ENCODE measurements at regions not wholly inside any gene's neighbourhood (a gene's known extent, or its start where the extent isn't known, plus 50 kb on each side); places are given as distances from the start of the nearest gene placed in this dataset.

- no peak for TF ChIP-seq EZH2phosphoT487 (IDR thresholded peaks at IDR 0.05; ENCODE audit: insufficient read depth, low read depth)
- no peak for TF ChIP-seq EZH2 (IDR thresholded peaks at IDR 0.05; ENCODE audit: insufficient read depth, poor library complexity, severe bottlenecking)
- WGBS, 2 experiments (ENCODE audit: low coverage in 1 of 2, low lambda C conversion rate in 2 of 2, missing lambda C conversion rate in 2 of 2), result 72 to 73% methylated on average over 13 of the region's 13 CpGs
- H3K9me3 ChIP-seq (ENCODE audit: low read depth), result no peaks in the 10 kb centered on the region
These were observed 65.8 kb upstream of the PWP1 start for GRCh38 chr12:107619831-107620230.

GRCh38 chr12:107622001-107622400 lies 63.6 kb upstream of the PWP1 start:
- 51 to 63% methylated on average over 8 of the region's 8 CpGs for WGBS, 2 experiments (ENCODE audit: low coverage in 1 of 2, low lambda C conversion rate in 2 of 2, missing lambda C conversion rate in 2 of 2)
- Histone ChIP-seq H3K36me3 (ENCODE audit: low read depth) (no peaks in the 10 kb centered on the region), H3K4me3 (no peak overlapping the region), H3K27me3 (replicated peaks; ENCODE audit: insufficient read depth) (no peaks in the 10 kb centered on the region), H3K9ac (no peak overlapping the region), H2AFZ (no peak overlapping the region), H3K4me2 (ENCODE audit: unreplicated experiment) (no peak overlapping the region), H3K9me2 (ENCODE audit: insufficient read depth) (no peaks in the 10 kb centered on the region), H3K9me3 (ENCODE audit: low read depth) (no peaks in the 10 kb centered on the region), H3F3A (ENCODE audit: insufficient read depth) (no peaks in the 10 kb centered on the region), H3K4me1 (ENCODE audit: insufficient read depth) (no peaks in the 10 kb centered on the region), H3K27ac (no peak overlapping the region), H4K20me1 (ENCODE audit: insufficient read depth) (no peaks in the 10 kb centered on the region), H3K79me2 (ENCODE audit: insufficient read depth) (no peaks in the 10 kb centered on the region)
- in situ Hi-C loops (cut with MboI), result no loop called here
- peak; percentile 22 for DNase-seq
- no peak for TF ChIP-seq EZH2 (IDR thresholded peaks at IDR 0.05; ENCODE audit: insufficient read depth, poor library complexity, severe bottlenecking)
- TF ChIP-seq EZH2phosphoT487 (IDR thresholded peaks at IDR 0.05; ENCODE audit: insufficient read depth, low read depth), result no peak

More at GRCh38 chr12:107619831-107620230, 65.8 kb upstream of the PWP1 start:
- Histone ChIP-seq H3K9me2 (ENCODE audit: insufficient read depth) (no peaks in the 10 kb centered on the region), H3K36me3 (ENCODE audit: low read depth) (no peaks in the 10 kb centered on the region), H3F3A (ENCODE audit: insufficient read depth) (no peaks in the 10 kb centered on the region), H3K4me1 (ENCODE audit: insufficient read depth) (no peaks in the 10 kb centered on the region), H3K27me3 (replicated peaks; ENCODE audit: insufficient read depth) (no peaks in the 10 kb centered on the region), H3K4me3 (no peak overlapping the region), H3K27ac (no peak overlapping the region), H2AFZ (no peak overlapping the region), H3K9ac (no peak overlapping the region), H3K4me2 (ENCODE audit: unreplicated experiment) (no peak overlapping the region), H3K79me2 (ENCODE audit: insufficient read depth) (no peaks in the 10 kb centered on the region), H4K20me1 (ENCODE audit: insufficient read depth) (no peaks in the 10 kb centered on the region)
- in situ Hi-C loops (cut with MboI), result no loop called here
- no peak for DNase-seq

GRCh38 chr12:107624493-107624892 lies 61.1 kb upstream of the PWP1 start:
- Histone ChIP-seq H3K9ac (no peak overlapping the region), H2AFZ (no peak overlapping the region), H3K9me2 (ENCODE audit: insufficient read depth) (no peaks in the 10 kb centered on the region), H3K4me1 (ENCODE audit: insufficient read depth) (no peaks in the 10 kb centered on the region), H3K27me3 (replicated peaks; ENCODE audit: insufficient read depth) (no peaks in the 10 kb centered on the region), H3K79me2 (ENCODE audit: insufficient read depth) (no peaks in the 10 kb centered on the region), H4K20me1 (ENCODE audit: insufficient read depth) (no peaks in the 10 kb centered on the region), H3F3A (ENCODE audit: insufficient read depth) (no peaks in the 10 kb centered on the region), H3K4me2 (ENCODE audit: unreplicated experiment) (no peak overlapping the region), H3K27ac (no peak overlapping the region), H3K9me3 (ENCODE audit: low read depth) (no peaks in the 10 kb centered on the region), H3K4me3 (no peak overlapping the region), H3K36me3 (ENCODE audit: low read depth) (no peaks in the 10 kb centered on the region)
- TF ChIP-seq EZH2 (IDR thresholded peaks at IDR 0.05; ENCODE audit: insufficient read depth, poor library complexity, severe bottlenecking), result no peak
- TF ChIP-seq EZH2phosphoT487 (IDR thresholded peaks at IDR 0.05; ENCODE audit: insufficient read depth, low read depth), result no peak
- in situ Hi-C loops (cut with MboI), result no loop called here
- no peak for DNase-seq
- 90 to 94% methylated on average over 4 of the region's 4 CpGs for WGBS, 2 experiments (ENCODE audit: low coverage in 1 of 2, low lambda C conversion rate in 2 of 2, missing lambda C conversion rate in 2 of 2)

- H3K79me2 ChIP-seq (ENCODE audit: insufficient read depth), result no peaks in the 10 kb centered on the region
- H3K4me3 ChIP-seq, result no peak overlapping the region
- no peaks in the 10 kb centered on the region for H3K9me2 ChIP-seq (ENCODE audit: insufficient read depth)
- H3K9me3 ChIP-seq (ENCODE audit: low read depth), result no peaks in the 10 kb centered on the region
- H3F3A ChIP-seq (ENCODE audit: insufficient read depth), result no peaks in the 10 kb centered on the region
- H3K4me1 ChIP-seq (ENCODE audit: insufficient read depth), result no peaks in the 10 kb centered on the region
- H4K20me1 ChIP-seq (ENCODE audit: insufficient read depth), result no peaks in the 10 kb centered on the region
- TF ChIP-seq EZH2phosphoT487 (IDR thresholded peaks at IDR 0.05; ENCODE audit: insufficient read depth, low read depth) (no peak), EZH2 (IDR thresholded peaks at IDR 0.05; ENCODE audit: insufficient read depth, poor library complexity, severe bottlenecking) (no peak)
- in situ Hi-C loops (cut with MboI), result no loop called here
- no peaks in the 10 kb centered on the region for H3K36me3 ChIP-seq (ENCODE audit: low read depth)
- DNase-seq, result no peak
- 78 to 87% methylated on average over 3 of the region's 3 CpGs for WGBS, 2 experiments (ENCODE audit: low coverage in 1 of 2, low lambda C conversion rate in 2 of 2, missing lambda C conversion rate in 2 of 2)
- H3K27ac ChIP-seq, result no peak overlapping the region
- H3K4me2 ChIP-seq (ENCODE audit: unreplicated experiment), result no peak overlapping the region
- H3K9ac ChIP-seq, result no peak overlapping the region
- no peak overlapping the region for H2AFZ ChIP-seq
- H3K27me3 ChIP-seq (replicated peaks; ENCODE audit: insufficient read depth), result no peaks in the 10 kb centered on the region
These were observed 53.9 kb upstream of the PWP1 start for GRCh38 chr12:107631715-107632114.

GRCh38 chr12:107632246-107632645 lies 53.4 kb upstream of the PWP1 start:
- H3F3A ChIP-seq (ENCODE audit: insufficient read depth), result no peaks in the 10 kb centered on the region
- no peak overlapping the region for H3K27ac ChIP-seq
- no peak overlapping the region for H3K9ac ChIP-seq
- H3K9me3 ChIP-seq (ENCODE audit: low read depth), result no peaks in the 10 kb centered on the region
- H3K4me1 ChIP-seq (ENCODE audit: insufficient read depth), result no peaks in the 10 kb centered on the region
- no peaks in the 10 kb centered on the region for H3K9me2 ChIP-seq (ENCODE audit: insufficient read depth)
- no peak overlapping the region for H3K4me2 ChIP-seq (ENCODE audit: unreplicated experiment)
- no peaks in the 10 kb centered on the region for H3K79me2 ChIP-seq (ENCODE audit: insufficient read depth)
- no peaks in the 10 kb centered on the region for H3K27me3 ChIP-seq (replicated peaks; ENCODE audit: insufficient read depth)
- 78 to 81% methylated on average over 5 of the region's 5 CpGs for WGBS, 2 experiments (ENCODE audit: low coverage in 1 of 2, low lambda C conversion rate in 2 of 2, missing lambda C conversion rate in 2 of 2)
- H4K20me1 ChIP-seq (ENCODE audit: insufficient read depth), result no peaks in the 10 kb centered on the region
- H2AFZ ChIP-seq, result no peak overlapping the region
- in situ Hi-C loops (cut with MboI), result no loop called here
- DNase-seq, result no peak
- H3K4me3 ChIP-seq, result no peak overlapping the region
- no peak for TF ChIP-seq EZH2 (IDR thresholded peaks at IDR 0.05; ENCODE audit: insufficient read depth, poor library complexity, severe bottlenecking)
- no peak for TF ChIP-seq EZH2phosphoT487 (IDR thresholded peaks at IDR 0.05; ENCODE audit: insufficient read depth, low read depth)
- no peaks in the 10 kb centered on the region for H3K36me3 ChIP-seq (ENCODE audit: low read depth)

Measured in GM23248 (cell line).